WERI-Rb-1 (cell line): ENCODE measurements at regions not wholly inside any gene's neighbourhood (a gene's known extent, or its start where the extent isn't known, plus 50 kb on each side); places are given as distances from the start of the nearest gene placed in this dataset.

Source experiments
- DNase-seq: peaks from one replicate; pipeline ENCODE4 v3.0.0-alpha.2; 2020
- H3K27ac ChIP-seq: fragments of 250-450 bp; sonication (Bioruptor Pico); 2 replicates; pipeline ENCODE4 v1.5.1; 2020; ENCODE audit warnings: mild to moderate bottlenecking, moderate library complexity
- H3K27me3 ChIP-seq: fragments of 250-450 bp; sonication (Bioruptor Pico); 2 replicates; pipeline ENCODE4 v1.5.1; 2021; ENCODE audit warnings: mild to moderate bottlenecking, low read depth, moderate library complexity; ENCODE audit not compliant: insufficient read depth, severe bottlenecking
- H3K36me3 ChIP-seq: fragments of 250-450 bp; sonication (Bioruptor Pico); 2 replicates; pipeline ENCODE4 v1.5.1; 2020; ENCODE audit warnings: mild to moderate bottlenecking, moderate library complexity
- H3K4me3 ChIP-seq: 2 replicates; pipeline ENCODE4 v1.5.1; 2011; ENCODE audit warnings: low read depth, mild to moderate bottlenecking, control low read depth, low read length
- H3K9me3 ChIP-seq: fragments of 250-450 bp; sonication (Bioruptor Pico); 2 replicates; pipeline ENCODE4 v1.5.1; 2021; ENCODE audit warnings: mild to moderate bottlenecking, moderate library complexity; ENCODE audit not compliant: severe bottlenecking
- CTCF ChIP-seq: IDR thresholded peaks from 2 replicates; pipeline ENCODE4 v1.5.1; 2011; ENCODE audit warnings: low read depth, mild to moderate bottlenecking, control low read depth, inconsistent platforms, low read length

GRCh38 chr2:219722276-219722879 is 94.9 kb downstream of the SLC4A3 start:
- Histone ChIP-seq H3K27me3 (no peaks in the 10 kb centered on the region), H3K4me3 (no peak overlapping the region), H3K27ac (no peak overlapping the region), H3K9me3 (no peaks in the 10 kb centered on the region), H3K36me3 (no peaks in the 10 kb centered on the region)
- TF ChIP-seq CTCF = no peak
- no peak for DNase-seq

- Histone ChIP-seq H3K4me3 (no peak overlapping the region), H3K9me3 (no peaks in the 10 kb centered on the region), H3K36me3 (no peaks in the 10 kb centered on the region), H3K27me3 (no peaks in the 10 kb centered on the region), H3K27ac (no peak overlapping the region)
- TF ChIP-seq CTCF = no peak
- no peak for DNase-seq
Observed at GRCh38 chr2:219723311-219723710, 95.9 kb downstream of the SLC4A3 start.

- no peak overlapping the region for H3K4me3 ChIP-seq
- no peak for DNase-seq
- no peaks in the 10 kb centered on the region for H3K36me3 ChIP-seq
- H3K9me3 ChIP-seq = no peaks in the 10 kb centered on the region
- H3K27me3 ChIP-seq = no peaks in the 10 kb centered on the region
- no peak for TF ChIP-seq CTCF
- no peak overlapping the region for H3K27ac ChIP-seq
Observed at GRCh38 chr2:219724628-219725027, 97.2 kb downstream of the SLC4A3 start.

GRCh38 chr2:219726916-219727315 is 99.5 kb downstream of the SLC4A3 start:
- H3K27ac ChIP-seq = no peak overlapping the region
- no peak overlapping the region for H3K4me3 ChIP-seq
- no peaks in the 10 kb centered on the region for H3K9me3 ChIP-seq
- H3K27me3 ChIP-seq = no peaks in the 10 kb centered on the region
- H3K36me3 ChIP-seq = no peaks in the 10 kb centered on the region
- TF ChIP-seq CTCF = peak; percentile 42
- DNase-seq = peak; percentile 33

GRCh38 chr2:219727771-219728429 is 100.5 kb downstream of the SLC4A3 start:
- H3K9me3 ChIP-seq = no peaks in the 10 kb centered on the region
- H3K4me3 ChIP-seq = no peak overlapping the region
- no peak for DNase-seq
- no peaks in the 10 kb centered on the region for H3K36me3 ChIP-seq
- no peaks in the 10 kb centered on the region for H3K27me3 ChIP-seq
- no peak for TF ChIP-seq CTCF
- no peak overlapping the region for H3K27ac ChIP-seq
